ENCODE measurements at regions not wholly inside any gene's neighbourhood (a gene's known extent, or its start where the extent isn't known, plus 50 kb on each side); places are given as distances from the start of the nearest gene placed in this dataset.

DNA sequence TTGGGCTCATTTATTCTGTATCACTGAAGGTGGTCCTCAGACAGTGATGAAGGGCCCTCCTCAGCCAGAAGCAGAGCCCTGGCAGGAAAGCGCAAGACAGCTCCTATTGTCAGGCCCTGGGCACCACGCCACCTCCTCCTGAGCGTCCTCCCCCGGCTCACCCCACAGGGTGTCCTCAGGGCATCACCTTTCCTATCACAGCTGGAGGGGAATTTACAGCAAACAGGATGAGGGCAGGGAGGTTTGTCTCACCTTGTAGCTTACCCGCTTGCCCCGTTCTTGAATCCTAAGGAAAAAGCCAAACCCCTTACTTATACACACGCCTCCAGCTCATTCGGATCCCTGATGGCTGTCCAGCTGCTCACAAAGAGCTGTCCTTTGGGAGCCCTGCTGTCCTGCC lies 50.2 kb upstream of the LANCL2 start:
- CTCF ChIA-PET (ENCODE audit: partially characterized antibody): no interaction called here
- no peak overlapping the region for H3K18ac ChIP-seq (ENCODE audit: extremely low read depth, low read length)
- H3K27ac ChIP-seq (ENCODE audit: low read depth, low read length): no peak overlapping the region
- H2BK120ac ChIP-seq (replicated peaks; ENCODE audit: low read depth, low read length): no peak overlapping the region
- POLR2A ChIA-PET (ENCODE audit: partially characterized antibody): no interaction called here
- no peak overlapping the region for H4K8ac ChIP-seq (ENCODE audit: extremely low read depth, insufficient read depth, low read length)
- H2BK20ac ChIP-seq (ENCODE audit: low read length): no peak overlapping the region
- no peaks in the 10 kb centered on the region for H3K79me1 ChIP-seq (ENCODE audit: low read depth, low read length)
- H3K4me3 ChIP-seq (ENCODE audit: extremely low read depth in 1 of 4, insufficient read depth in 2 of 4, low read depth in 3 of 4, low read length in 4 of 4): no peak overlapping the region
- no peak overlapping the region for H3K23ac ChIP-seq (ENCODE audit: insufficient read length)
- no peak for DNase-seq (ENCODE audit: low read depth in 1 of 2, low spot score in 2 of 2)
- 74% methylated on average over 8 of the region's 8 CpGs; no CpG with 5 or more reads in 1 of the 2 experiments for WGBS, 2 experiments (ENCODE audit: extremely low coverage in 1 of 2, insufficient coverage in 1 of 2, insufficient read length in 1 of 2, insufficient replicate concordance in 2 of 2, low coverage in 1 of 2, low lambda C conversion rate in 2 of 2, missing lambda C conversion rate in 1 of 2)
- no peak overlapping the region for H3K9ac ChIP-seq (replicated peaks in 1 of 4; ENCODE audit: extremely low read depth in 1 of 4, low read depth in 3 of 4, low read length in 3 of 4)
- H2BK12ac ChIP-seq (ENCODE audit: low read depth, low read length): no peak overlapping the region
- no peak overlapping the region for H2BK15ac ChIP-seq (ENCODE audit: low read length)
- peaks cover 10 to 23% of the 10 kb centered on the region in 2 experiments for H3K9me3 ChIP-seq (ENCODE audit: insufficient read depth in 2 of 2, low read depth in 1 of 2, low read length in 1 of 2)
- H3K4me1 ChIP-seq (replicated peaks in 1 of 4; ENCODE audit: control insufficient read depth in 3 of 4, insufficient read depth in 4 of 4, low read length in 3 of 4): peaks cover 0 to 5% (median 1%) of the 10 kb centered on the region in 4 experiments; a peak in 1 of 7 replicates
- FAIRE-seq: no peak
- no peak overlapping the region for H2AFZ ChIP-seq (ENCODE audit: low read length)
- H3K36me3 ChIP-seq (ENCODE audit: control insufficient read depth in 2 of 4, insufficient read depth in 4 of 4, low read length in 3 of 4): no peaks in the 10 kb centered on the region
- H3K4me2 ChIP-seq (ENCODE audit: insufficient read depth in 1 of 2, low read depth in 2 of 2, low read length in 2 of 2): no peak overlapping the region
- no peak overlapping the region for H4K5ac ChIP-seq (ENCODE audit: insufficient read length, low read depth, low read length)
- TF ChIP-seq JUND (IDR thresholded peaks at IDR 0.05; ENCODE audit: low read length) (no peak), KDM4A (IDR thresholded peaks at IDR 0.05; ENCODE audit: low read depth, low read length, severe bottlenecking) (no peak), KDM1A (IDR thresholded peaks at IDR 0.05; ENCODE audit: borderline replicate concordance, low read length) (no peak), CTBP2 (IDR thresholded peaks at IDR 0.05; ENCODE audit: borderline replicate concordance, insufficient read depth, insufficient read length, low read length) (no peak), EZH2 (IDR thresholded peaks at IDR 0.05; ENCODE audit: low read depth, low read length, severe bottlenecking) (no peak), BCL11A (IDR thresholded peaks at IDR 0.05; ENCODE audit: low read depth in 2 of 2, low read length in 2 of 2) (no peak), GABPA (IDR thresholded peaks at IDR 0.05; ENCODE audit: borderline replicate concordance, insufficient read depth, low read length) (no peak)
- TF ChIP-seq, protein P1, sequence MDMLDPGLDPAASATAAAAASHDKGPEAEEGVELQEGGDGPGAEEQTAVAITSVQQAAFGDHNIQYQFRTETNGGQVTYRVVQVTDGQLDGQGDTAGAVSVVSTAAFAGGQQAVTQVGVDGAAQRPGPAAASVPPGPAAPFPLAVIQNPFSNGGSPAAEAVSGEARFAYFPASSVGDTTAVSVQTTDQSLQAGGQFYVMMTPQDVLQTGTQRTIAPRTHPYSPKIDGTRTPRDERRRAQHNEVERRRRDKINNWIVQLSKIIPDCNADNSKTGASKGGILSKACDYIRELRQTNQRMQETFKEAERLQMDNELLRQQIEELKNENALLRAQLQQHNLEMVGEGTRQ (IDR thresholded peaks at IDR 0.05; ENCODE audit: low read length): no peak
- H3K79me2 ChIP-seq (ENCODE audit: control insufficient read depth in 1 of 2, insufficient read depth in 2 of 2, low read length in 2 of 2): no peaks in the 10 kb centered on the region
- no peak overlapping the region for H2BK5ac ChIP-seq (ENCODE audit: low read depth, low read length)
- H3K14ac ChIP-seq (ENCODE audit: insufficient read length): no peak overlapping the region
- no peaks in the 10 kb centered on the region for H3K27me3 ChIP-seq (replicated peaks in 1 of 4; ENCODE audit: control insufficient read depth in 3 of 4, extremely low read depth in 1 of 4, insufficient read depth in 3 of 4, low read length in 3 of 4)
- no peak overlapping the region for H2AK5ac ChIP-seq (ENCODE audit: low read depth, low read length)
- no peak overlapping the region for H4K91ac ChIP-seq (replicated peaks; ENCODE audit: insufficient read length, low read length)
- H3K23me2 ChIP-seq (ENCODE audit: low read depth, low read length): no peaks in the 10 kb centered on the region
- no peaks in the 10 kb centered on the region for H4K20me1 ChIP-seq (replicated peaks in 1 of 2; ENCODE audit: control insufficient read depth in 1 of 2, insufficient read depth in 2 of 2, low read length in 2 of 2)
- no peak overlapping the region for H3K56ac ChIP-seq (replicated peaks; ENCODE audit: insufficient read length, low read depth, low read length)
- no peak overlapping the region for H3K4ac ChIP-seq (replicated peaks; ENCODE audit: insufficient read length, low read depth, low read length)

All from H1 (cell line).